Hepatic stellate cell (primary cell): ENCODE measurements at regions not wholly inside any gene's neighbourhood (a gene's known extent, or its start where the extent isn't known, plus 50 kb on each side); places are given as distances from the start of the nearest gene placed in this dataset.

Source experiments
- DNase-seq: peaks from one replicate; pipeline ENCODE4 v3.0.0; 2011; ENCODE audit warnings: low spot score

- DNase-seq = no peak
Observed at GRCh38 chr4:24057915-24058559, 168.2 kb upstream of the PPARGC1A start.

GRCh38 chr4:24056289-24056688 lies 166.4 kb upstream of the PPARGC1A start:
- no peak for DNase-seq

GRCh38 chr4:24055623-24056022 lies 165.8 kb upstream of the PPARGC1A start:
- no peak for DNase-seq

GRCh38 chr4:24054910-24055309 lies 165.1 kb upstream of the PPARGC1A start:
- no peak for DNase-seq

- DNase-seq = no peak
Observed at GRCh38 chr4:24053934-24054333, 164.1 kb upstream of the PPARGC1A start.

GRCh38 chr4:24044610-24045589 lies 155.1 kb upstream of the PPARGC1A start:
- DNase-seq = no peak

GRCh38 chr4:24042094-24042493 lies 152.2 kb upstream of the PPARGC1A start:
- DNase-seq = peak; percentile 48

DNA sequence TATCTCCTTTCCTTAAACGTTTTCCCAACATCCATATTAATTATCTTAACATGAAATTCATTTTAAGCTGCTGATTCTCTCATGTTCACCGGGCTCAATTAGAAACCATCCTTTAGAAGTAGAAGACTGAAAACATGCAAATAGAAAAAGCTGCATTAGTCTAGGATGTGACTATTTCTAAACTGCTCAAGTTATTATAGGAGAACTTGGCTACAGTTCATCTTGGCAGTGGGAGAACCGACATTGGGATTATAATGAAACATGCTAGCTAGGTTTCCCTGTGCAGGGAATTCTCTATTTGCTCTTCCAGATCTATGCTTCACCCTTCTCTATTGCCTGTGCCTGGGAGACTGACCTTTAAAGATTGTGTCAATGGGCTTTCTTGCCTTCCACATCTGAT lies 151.0 kb upstream of the PPARGC1A start:
- DNase-seq = no peak

GRCh38 chr4:24033626-24034025 lies 143.8 kb upstream of the PPARGC1A start:
- DNase-seq = no peak

DNA sequence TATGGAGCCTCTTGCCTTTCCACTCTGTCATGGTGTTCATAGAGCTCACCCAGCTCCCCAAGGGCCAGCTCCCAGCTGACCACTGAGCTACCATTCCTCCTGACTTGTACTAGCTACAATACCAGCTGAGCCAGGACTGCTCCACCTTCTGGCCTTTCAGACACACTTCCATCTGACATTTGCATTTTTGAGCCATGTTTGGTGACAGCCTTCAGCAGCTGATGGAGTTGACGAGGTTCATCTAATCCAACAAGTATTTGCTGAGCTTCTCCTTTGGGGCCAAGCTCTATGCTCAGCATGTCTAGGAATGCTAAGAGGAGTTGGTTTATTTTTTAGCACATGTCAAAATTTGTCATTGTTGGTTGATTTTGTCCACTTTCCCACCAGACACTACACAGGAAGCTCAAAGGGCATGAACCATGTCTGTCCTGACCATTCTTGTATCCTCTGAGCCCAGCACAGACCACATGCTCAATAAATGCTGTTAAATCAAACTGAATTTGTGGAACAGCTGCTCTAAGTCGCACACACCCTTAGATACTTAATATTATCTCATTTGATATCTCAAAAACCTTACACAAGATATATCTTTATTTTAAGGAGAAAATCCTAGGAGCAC lies 142.6 kb upstream of the PPARGC1A start:
- no peak for DNase-seq

DNA sequence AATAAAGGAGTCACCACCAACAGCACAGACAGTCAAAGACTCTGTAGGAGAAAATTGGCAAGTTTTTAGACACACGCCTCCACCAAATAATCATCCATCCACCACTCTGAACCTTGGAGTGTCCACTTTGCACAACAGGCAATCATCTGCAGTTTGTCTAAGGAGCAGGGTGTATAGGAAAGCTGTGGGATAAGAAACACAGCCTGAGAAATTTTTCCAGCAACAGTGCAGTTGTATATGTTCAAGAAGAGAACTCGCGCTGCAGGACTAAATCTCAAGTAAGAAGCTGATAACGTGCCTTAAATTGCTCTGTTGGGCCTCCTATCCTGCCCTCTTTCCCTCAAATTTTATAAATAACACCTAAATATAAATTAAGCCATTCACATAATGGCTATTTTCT lies 136.7 kb upstream of the PPARGC1A start:
- DNase-seq = no peak

GRCh38 chr4:24024605-24025004 lies 134.8 kb upstream of the PPARGC1A start:
- no peak for DNase-seq

DNA sequence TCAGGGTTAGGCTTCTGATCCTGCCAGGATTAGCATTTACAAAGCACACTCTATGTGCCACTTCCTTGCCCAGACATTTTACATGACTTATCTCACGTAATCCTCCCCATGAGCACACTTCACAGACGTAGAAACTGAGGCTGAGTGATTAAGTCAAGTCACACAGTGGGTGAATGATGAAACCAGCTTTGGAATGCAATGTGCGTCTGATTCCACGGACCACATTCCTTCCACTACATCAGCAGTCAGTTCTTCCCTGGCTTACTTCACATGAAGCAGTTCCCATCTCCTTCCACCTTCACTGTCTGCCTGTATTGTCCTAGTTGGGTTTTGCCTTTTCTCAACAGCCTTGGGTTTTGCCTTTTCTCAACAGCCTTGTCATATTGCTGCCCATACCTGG lies 134.3 kb upstream of the PPARGC1A start:
- no peak for DNase-seq

GRCh38 chr4:24015782-24016181 lies 125.9 kb upstream of the PPARGC1A start:
- no peak for DNase-seq

DNA sequence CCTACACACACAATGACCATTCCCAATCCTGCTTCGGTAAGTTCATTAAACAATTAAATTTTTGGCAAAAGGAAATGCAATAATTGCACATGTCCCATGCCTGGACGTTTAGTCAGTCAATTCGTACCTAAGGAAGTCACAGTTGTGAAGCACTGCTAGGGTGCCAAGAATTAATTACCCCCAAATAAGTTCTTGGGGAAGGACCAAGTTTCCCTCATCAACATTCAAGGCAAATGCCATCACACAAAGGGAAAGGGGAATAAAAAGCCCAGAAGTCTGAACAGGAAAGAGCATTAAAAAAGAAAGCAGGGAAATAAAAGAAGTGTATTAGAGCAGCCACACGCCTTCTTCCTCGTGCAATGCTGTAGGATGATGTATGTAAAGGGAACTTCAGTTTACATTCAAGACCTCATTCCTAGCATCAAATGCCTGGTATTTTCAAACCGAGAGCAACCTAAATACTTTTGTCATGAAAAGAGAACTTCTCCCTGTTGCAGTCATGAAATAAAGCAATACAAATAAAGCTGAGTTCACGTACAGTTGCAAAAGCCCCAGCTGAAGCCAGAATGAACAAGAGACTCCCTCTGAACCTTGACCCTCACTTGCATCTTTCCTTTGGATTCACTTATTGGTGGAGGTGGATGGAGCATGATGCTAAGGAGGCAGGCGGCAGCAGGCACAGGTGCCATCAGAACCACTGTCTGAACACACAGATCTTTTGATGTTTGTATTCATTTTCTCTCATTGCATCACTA lies 124.0 kb upstream of the PPARGC1A start:
- DNase-seq = no peak

GRCh38 chr4:24010994-24011393 lies 121.1 kb upstream of the PPARGC1A start:
- DNase-seq = no peak

DNA sequence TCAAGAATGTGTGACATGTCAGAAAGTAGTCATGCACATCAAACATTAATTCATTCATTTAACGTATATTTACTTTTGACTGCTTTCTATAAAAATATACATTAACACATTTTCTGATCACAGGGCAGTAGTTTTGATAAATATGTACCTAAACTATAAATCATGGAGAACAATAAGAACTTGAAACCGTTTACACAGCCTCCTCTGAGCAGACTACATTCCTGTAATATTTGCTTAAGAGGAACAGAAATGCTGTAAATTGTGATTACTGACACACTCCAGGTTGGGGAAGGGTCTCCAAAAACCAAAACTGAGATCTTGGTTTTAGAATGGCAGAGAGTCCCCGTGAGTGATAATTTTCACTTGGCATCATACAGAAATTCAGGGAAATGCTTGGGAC lies 120.7 kb upstream of the PPARGC1A start:
- no peak for DNase-seq

DNA sequence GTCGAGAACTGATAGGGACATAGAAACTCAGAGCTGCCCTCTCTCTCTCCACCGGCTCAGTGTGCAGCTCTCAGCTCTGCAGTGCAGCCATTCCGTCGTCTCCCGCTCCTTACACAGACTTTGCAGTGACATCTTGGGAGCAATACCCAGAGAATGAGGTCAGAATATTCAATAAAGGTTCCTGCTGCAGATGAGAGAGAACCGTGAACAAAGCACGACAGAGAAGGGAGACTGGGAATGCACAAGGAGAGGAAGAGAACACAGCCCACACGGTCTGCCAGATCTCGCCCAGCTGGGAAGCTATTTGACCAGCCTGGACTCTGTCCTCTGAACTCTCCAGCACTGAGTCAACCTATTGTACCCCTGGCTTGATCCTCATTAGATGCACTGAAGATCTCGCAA lies 118.0 kb upstream of the PPARGC1A start:
- DNase-seq = no peak

DNA sequence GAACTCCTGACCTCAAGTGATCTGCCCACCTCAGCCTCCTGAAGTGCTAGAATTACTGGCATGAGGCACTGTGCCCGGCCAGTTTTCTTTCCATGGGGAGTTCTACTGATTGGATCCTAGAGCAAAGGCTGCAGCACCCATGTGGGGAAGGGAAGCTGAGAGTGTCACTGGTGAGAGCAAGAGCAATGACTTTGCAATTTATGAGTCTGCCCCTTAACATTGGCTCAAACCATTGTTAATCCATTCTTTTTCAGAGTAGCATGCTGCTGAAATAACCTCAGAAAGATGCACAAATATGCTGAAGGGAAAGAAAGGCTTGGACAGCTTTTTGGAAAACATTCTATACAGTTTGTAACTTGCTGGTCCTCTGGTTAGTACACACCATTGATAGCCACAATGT lies 116.4 kb upstream of the PPARGC1A start:
- no peak for DNase-seq

- no peak for DNase-seq
Observed at GRCh38 chr4:24003926-24004325, 114.1 kb upstream of the PPARGC1A start.

GRCh38 chr4:24003496-24003895 lies 113.6 kb upstream of the PPARGC1A start:
- no peak for DNase-seq

- DNase-seq = no peak
Observed at GRCh38 chr4:24002330-24002966, 112.6 kb upstream of the PPARGC1A start.
